GM12892 (cell line): ENCODE measurements at regions not wholly inside any gene's neighbourhood (a gene's known extent, or its start where the extent isn't known, plus 50 kb on each side); places are given as distances from the start of the nearest gene placed in this dataset.
"Not testable (repeated sequence)": the region's sequence is repeated elsewhere in the genome, so short reads cannot be mapped to it uniquely, and the experiment has no call there.

Experiments
- DNase-seq: peaks from one replicate; pipeline ENCODE4 v3.0.0; 2011; ENCODE audit not compliant: insufficient read length
- FAIRE-seq: peaks from 2 replicates; lab custom pipeline; 2011; peaks lifted over from hg19 to GRCh38; lab: Jason Lieb, UNC
- POLR2A ChIP-seq: IDR thresholded peaks from 2 replicates; pipeline ENCODE4 v1.6.1; 2011; ENCODE audit warnings: low read depth, low read length, control low read depth
- POLR2AphosphoS5 ChIP-seq: IDR thresholded peaks from 2 replicates; pipeline ENCODE4 v1.6.1; 2011; ENCODE audit warnings: low read depth, low read length, control low read depth
- TAF1 ChIP-seq: IDR thresholded peaks from 2 replicates; pipeline ENCODE4 v1.6.1; 2011; ENCODE audit warnings: low read depth, mild to moderate bottlenecking, control low read depth, low read length, borderline replicate concordance

- TF ChIP-seq TAF1 (no peak), POLR2AphosphoS5 (no peak), POLR2A (no peak)
- no peak for FAIRE-seq
- DNase-seq: no peak
These were observed 133.3 kb downstream of the FAM174A start for GRCh38 chr5:100668511-100668910.

GRCh38 chr5:100676817-100677631 is 141.8 kb downstream of the FAM174A start:
- TF ChIP-seq POLR2AphosphoS5: no peak
- no peak for TF ChIP-seq TAF1
- no peak for TF ChIP-seq POLR2A
- FAIRE-seq (no peak), DNase-seq (no peak)

- TF ChIP-seq POLR2A (no peak), POLR2AphosphoS5 (no peak), TAF1 (no peak)
- DNase-seq (no peak), FAIRE-seq (no peak)
These were observed 147.5 kb downstream of the FAM174A start for GRCh38 chr5:100682625-100683024.

- FAIRE-seq (no peak), DNase-seq (no peak)
- TF ChIP-seq POLR2AphosphoS5 (no peak), TAF1 (no peak), POLR2A (no peak)
These were observed 148.7 kb downstream of the FAM174A start for GRCh38 chr5:100683881-100684280.

- not testable (repeated sequence) for FAIRE-seq, DNase-seq
These were observed 149.9 kb downstream of the FAM174A start for GRCh38 chr5:100685122-100685521.

- not testable (repeated sequence) for FAIRE-seq
These were observed 153.7 kb downstream of the FAM174A start for GRCh38 chr5:100688834-100689233.

GRCh38 chr5:100690036-100690560 is 154.9 kb downstream of the FAM174A start:
- TF ChIP-seq TAF1: no peak
- TF ChIP-seq POLR2AphosphoS5: no peak
- no peak for TF ChIP-seq POLR2A
- DNase-seq (no peak), FAIRE-seq (no peak)

More at GRCh38 chr5:100688834-100689233, 153.7 kb downstream of the FAM174A start:
- DNase-seq: not testable (repeated sequence)

GRCh38 chr5:100691085-100691484 is 155.9 kb downstream of the FAM174A start:
- FAIRE-seq (no peak), DNase-seq (no peak)
- TF ChIP-seq POLR2A (no peak), POLR2AphosphoS5 (no peak), TAF1 (no peak)

GRCh38 chr5:100691548-100691947 is 156.4 kb downstream of the FAM174A start:
- FAIRE-seq (no peak), DNase-seq (no peak)
- no peak for TF ChIP-seq POLR2A
- no peak for TF ChIP-seq TAF1
- no peak for TF ChIP-seq POLR2AphosphoS5

GRCh38 chr5:100693481-100693880 is 158.3 kb downstream of the FAM174A start:
- no peak for DNase-seq
- FAIRE-seq: no peak
- TF ChIP-seq POLR2AphosphoS5 (no peak), TAF1 (no peak), POLR2A (no peak)

GRCh38 chr5:100694100-100694499 is 158.9 kb downstream of the FAM174A start:
- DNase-seq (no peak), FAIRE-seq (no peak)
- TF ChIP-seq POLR2A: no peak
- no peak for TF ChIP-seq POLR2AphosphoS5
- no peak for TF ChIP-seq TAF1

- DNase-seq: no peak
- no peak for FAIRE-seq
- TF ChIP-seq TAF1: no peak
- no peak for TF ChIP-seq POLR2AphosphoS5
- TF ChIP-seq POLR2A: no peak
These were observed 162.8 kb downstream of the FAM174A start for GRCh38 chr5:100697970-100698369.

- no peak for TF ChIP-seq POLR2AphosphoS5
- no peak for TF ChIP-seq POLR2A
- TF ChIP-seq TAF1: no peak
- DNase-seq: no peak
- FAIRE-seq: no peak
These were observed 171.6 kb downstream of the FAM174A start for GRCh38 chr5:100706776-100707175.
